Uterus (tissue), 3 donors: ENCODE measurements at regions not wholly inside any gene's neighbourhood (a gene's known extent, or its start where the extent isn't known, plus 50 kb on each side); places are given as distances from the start of the nearest gene placed in this dataset.

Experiments
- DNase-seq, 2 donors: peaks; one replicate each; pipeline ENCODE4 v3.0.0-alpha.2; 2019 to 2020
- H3K27ac ChIP-seq, 2 donors: fragments of 200-600 bp; sonication (generic); 1 replicate in 1 of 2; 2 replicates in 1 of 2; pipeline ENCODE4 v1.5.1; 2016 to 2018
- H3K27me3 ChIP-seq, 2 donors: fragments of 200-600 bp; sonication (generic); one replicate each; pipeline ENCODE4 v1.5.1; 2018 to 2019; ENCODE audit warnings: control low read depth in 1 of 2
- H3K36me3 ChIP-seq, 2 donors: fragments of 200-600 bp; sonication (generic); one replicate each; pipeline ENCODE4 v1.5.1; 2019; ENCODE audit warnings: control low read depth in 1 of 2
- H3K4me1 ChIP-seq, 2 donors: fragments of 200-600 bp; sonication (generic); one replicate each; pipeline ENCODE4 v1.5.1; 2018 to 2019; ENCODE audit warnings: control low read depth in 1 of 2
- H3K4me3 ChIP-seq, 2 donors: fragments of 200-600 bp; sonication (generic); 1 replicate in 1 of 2; 2 replicates in 1 of 2; pipeline ENCODE4 v1.5.1; 2018 to 2019; ENCODE audit warnings: mild to moderate bottlenecking in 1 of 2
- H3K9me3 ChIP-seq, 2 donors: fragments of 200-600 bp; sonication (generic); one replicate each; pipeline ENCODE4 v1.5.1; 2019; ENCODE audit warnings: control low read depth in 1 of 2
- CTCF ChIP-seq, 4 experiments: fragments of 200-600 bp in 2 of 4; fragments of 450-650 bp in 2 of 4; sonication (generic) in 2 of 4; IDR thresholded peaks; one replicate each; pipeline ENCODE4 v1.5.1; 2016 to 2019; ENCODE audit warnings: antibody characterized with exemption in 4 of 4, mild to moderate bottlenecking in 2 of 4, moderate library complexity in 1 of 4
- POLR2A ChIP-seq, 2 donors: fragments of 450-650 bp; IDR thresholded peaks; one replicate each; pipeline ENCODE4 v1.6.1; 2016; ENCODE audit warnings: antibody characterized with exemption in 2 of 2, mild to moderate bottlenecking in 1 of 2, moderate library complexity in 1 of 2
- intact Hi-C: fragments of 100-400 bp; cut with DNase I; formaldehyde crosslinking; loops from one replicate; pipeline ENCODE4 v1.15.1; 2023; ENCODE audit warnings: low total_unique reads
- donor health status: DM: yes; HTN: yes; CAD: no.

- intact Hi-C loops: no loop called here
- Histone ChIP-seq H3K27me3 (no peaks in the 10 kb centered on the region), H3K36me3 (no peaks in the 10 kb centered on the region), H3K27ac (peak overlapping the region; percentile 3 to 37), H3K4me3 (no peak overlapping the region), H3K9me3 (no peaks in the 10 kb centered on the region), H3K4me1 (peaks cover 7 to 14% of the 10 kb centered on the region in 2 donors)
- no peak for DNase-seq
- TF ChIP-seq CTCF (IDR thresholded peaks at IDR 0.05): no peak
- no peak for TF ChIP-seq POLR2A (IDR thresholded peaks at IDR 0.05)
Observed at GRCh38 chr12:46442239-46442638, 69.7 kb upstream of the SLC38A2 start.

- TF ChIP-seq POLR2A (IDR thresholded peaks at IDR 0.05) (no peak), CTCF (IDR thresholded peaks at IDR 0.05) (no peak)
- intact Hi-C loops: no loop called here
- H3K4me3 ChIP-seq: no peak overlapping the region
- H3K9me3 ChIP-seq: no peaks in the 10 kb centered on the region
- no peak overlapping the region for H3K27ac ChIP-seq
- DNase-seq: no peak
- peaks cover 1 to 9% of the 10 kb centered on the region in 2 donors for H3K4me1 ChIP-seq
- no peaks in the 10 kb centered on the region for H3K36me3 ChIP-seq
- H3K27me3 ChIP-seq: no peaks in the 10 kb centered on the region
Observed at GRCh38 chr12:46439793-46440511, 67.4 kb upstream of the SLC38A2 start.

- no peak for TF ChIP-seq POLR2A (IDR thresholded peaks at IDR 0.05)
- TF ChIP-seq CTCF (IDR thresholded peaks at IDR 0.05): no peak
- no peaks in the 10 kb centered on the region for H3K9me3 ChIP-seq
- intact Hi-C loops: no loop called here
- no peaks in the 10 kb centered on the region for H3K27me3 ChIP-seq
- H3K4me3 ChIP-seq: no peak overlapping the region
- H3K4me1 ChIP-seq: peaks cover 0 to 5% of the 10 kb centered on the region in 2 donors
- no peaks in the 10 kb centered on the region for H3K36me3 ChIP-seq
- no peak for DNase-seq
- no peak overlapping the region for H3K27ac ChIP-seq
Observed at GRCh38 chr12:46438719-46439319, 66.2 kb upstream of the SLC38A2 start.

- Histone ChIP-seq H3K4me1 (no peaks in the 10 kb centered on the region), H3K36me3 (no peaks in the 10 kb centered on the region), H3K4me3 (no peak overlapping the region), H3K27me3 (no peaks in the 10 kb centered on the region), H3K9me3 (no peaks in the 10 kb centered on the region), H3K27ac (no peak overlapping the region)
- TF ChIP-seq POLR2A (IDR thresholded peaks at IDR 0.05) (no peak), CTCF (IDR thresholded peaks at IDR 0.05) (no peak)
- intact Hi-C loops: no loop called here
- DNase-seq: no peak
Observed at GRCh38 chr12:46438256-46438655, 65.7 kb upstream of the SLC38A2 start.

GRCh38 chr12:46437469-46437868 is 64.9 kb upstream of the SLC38A2 start:
- TF ChIP-seq CTCF (IDR thresholded peaks at IDR 0.05) (no peak), POLR2A (IDR thresholded peaks at IDR 0.05) (no peak)
- no peak for DNase-seq
- no peaks in the 10 kb centered on the region for H3K4me1 ChIP-seq
- H3K36me3 ChIP-seq: no peaks in the 10 kb centered on the region
- H3K9me3 ChIP-seq: no peaks in the 10 kb centered on the region
- no peak overlapping the region for H3K4me3 ChIP-seq
- H3K27ac ChIP-seq: peak overlapping the region; percentile 38 to 49
- H3K27me3 ChIP-seq: no peaks in the 10 kb centered on the region
- intact Hi-C loops: no loop called here
